ENCODE measurements at regions not wholly inside any gene's neighbourhood (a gene's known extent, or its start where the extent isn't known, plus 50 kb on each side); places are given as distances from the start of the nearest gene placed in this dataset.
"Not testable (repeated sequence)": the region's sequence is repeated elsewhere in the genome, so short reads cannot be mapped to it uniquely, and the experiment has no call there.

GRCh38 chr2:219875036-219875435 lies 247.6 kb downstream of the SLC4A3 start:
- no peak for DNase-seq
- no peaks in the 10 kb centered on the region for H3K9me3 ChIP-seq
- H3K27ac ChIP-seq = no peak overlapping the region
- no peak for TF ChIP-seq POLR2A (IDR thresholded peaks at IDR 0.05)
- no peak for TF ChIP-seq CTCF (IDR thresholded peaks at IDR 0.05)
- no peaks in the 10 kb centered on the region for H3K27me3 ChIP-seq
- H3K4me1 ChIP-seq = no peaks in the 10 kb centered on the region
- 88 to 92% methylated on average over 1 of the region's 1 CpG for WGBS, 2 donors
- H3K36me3 ChIP-seq = no peaks in the 10 kb centered on the region
- intact Hi-C loops (cut with DNase I) = no loop called here
- H3K4me3 ChIP-seq (replicated peaks in 1 of 3) = no peak overlapping the region

GRCh38 chr2:219875986-219876385 lies 248.6 kb downstream of the SLC4A3 start:
- H3K27ac ChIP-seq; H3K4me3 ChIP-seq (replicated peaks in 1 of 3); DNase-seq; intact Hi-C loops (cut with DNase I); H3K36me3 ChIP-seq; H3K27me3 ChIP-seq; H3K9me3 ChIP-seq; H3K4me1 ChIP-seq: not testable (repeated sequence)
- WGBS, 2 donors = 96 to 99% methylated on average over 3 of the region's 3 CpGs

- Histone ChIP-seq H3K4me1 (no peaks in the 10 kb centered on the region), H3K27ac (no peak overlapping the region), H3K4me3 (replicated peaks in 1 of 3) (no peak overlapping the region), H3K27me3 (no peaks in the 10 kb centered on the region), H3K9me3 (no peaks in the 10 kb centered on the region), H3K36me3 (no peaks in the 10 kb centered on the region)
- intact Hi-C loops (cut with DNase I) = no loop called here
- TF ChIP-seq CTCF (IDR thresholded peaks at IDR 0.05) (no peak), POLR2A (IDR thresholded peaks at IDR 0.05) (no peak)
- 92 to 95% methylated on average over 4 of the region's 4 CpGs for WGBS, 2 donors
- DNase-seq = no peak
Observed at GRCh38 chr2:219876931-219877330, 249.5 kb downstream of the SLC4A3 start.

GRCh38 chr2:219877728-219878127 lies 250.3 kb downstream of the SLC4A3 start:
- no peaks in the 10 kb centered on the region for H3K4me1 ChIP-seq
- DNase-seq = no peak
- WGBS, 2 donors = 51 to 64% methylated on average over 5 of the region's 5 CpGs
- TF ChIP-seq CTCF (IDR thresholded peaks at IDR 0.05) (no peak), POLR2A (IDR thresholded peaks at IDR 0.05) (no peak)
- no peak overlapping the region for H3K27ac ChIP-seq
- H3K9me3 ChIP-seq = no peaks in the 10 kb centered on the region
- H3K4me3 ChIP-seq (replicated peaks in 1 of 3) = no peak overlapping the region
- intact Hi-C loops (cut with DNase I) = no loop called here
- H3K36me3 ChIP-seq = no peaks in the 10 kb centered on the region
- no peaks in the 10 kb centered on the region for H3K27me3 ChIP-seq

GRCh38 chr2:219878516-219878915 lies 251.1 kb downstream of the SLC4A3 start:
- no peak for DNase-seq
- H3K4me3 ChIP-seq (replicated peaks in 1 of 3) = no peak overlapping the region
- no peak overlapping the region for H3K27ac ChIP-seq
- H3K9me3 ChIP-seq = no peaks in the 10 kb centered on the region
- WGBS, 2 donors = 85 to 89% methylated on average over 5 of the region's 5 CpGs
- TF ChIP-seq POLR2A (IDR thresholded peaks at IDR 0.05) (no peak), CTCF (IDR thresholded peaks at IDR 0.05) (no peak)
- H3K4me1 ChIP-seq = no peaks in the 10 kb centered on the region
- no peaks in the 10 kb centered on the region for H3K36me3 ChIP-seq
- H3K27me3 ChIP-seq = no peaks in the 10 kb centered on the region
- intact Hi-C loops (cut with DNase I) = no loop called here

- WGBS, 2 donors = 79 to 84% methylated on average over 3 of the region's 3 CpGs
- Histone ChIP-seq H3K4me3 (replicated peaks in 1 of 3) (no peak overlapping the region), H3K27me3 (no peaks in the 10 kb centered on the region), H3K9me3 (no peaks in the 10 kb centered on the region), H3K36me3 (no peaks in the 10 kb centered on the region), H3K4me1 (no peaks in the 10 kb centered on the region), H3K27ac (no peak overlapping the region)
- no peak for DNase-seq
- no peak for TF ChIP-seq CTCF (IDR thresholded peaks at IDR 0.05)
- no peak for TF ChIP-seq POLR2A (IDR thresholded peaks at IDR 0.05)
- intact Hi-C loops (cut with DNase I) = no loop called here
Observed at GRCh38 chr2:219881851-219882250, 254.4 kb downstream of the SLC4A3 start.

All from thyroid gland (tissue), 4 donors.